SU-DHL-6 (cell line): ENCODE measurements at regions not wholly inside any gene's neighbourhood (a gene's known extent, or its start where the extent isn't known, plus 50 kb on each side); places are given as distances from the start of the nearest gene placed in this dataset.

ENCODE experiments used
- CTCF ChIP-seq: fragments of 200-600 bp; sonication (generic); IDR thresholded peaks from one replicate; pipeline ENCODE4 v1.5.1; 2017; ENCODE audit warnings: antibody characterized with exemption, mild to moderate bottlenecking, low read length, moderate library complexity; ENCODE audit not compliant: insufficient read depth, poor library complexity, severe bottlenecking
- EZH2phosphoT487 ChIP-seq: fragments of 200-600 bp; sonication (generic), shearing (Covaris generic); conservative IDR thresholded peaks from 2 replicates; pipeline ENCODE4 v1.6.1; 2018; ENCODE audit warnings: mild to moderate bottlenecking, antibody characterized with exemption, low read length, moderate library complexity, mixed read lengths

DNA sequence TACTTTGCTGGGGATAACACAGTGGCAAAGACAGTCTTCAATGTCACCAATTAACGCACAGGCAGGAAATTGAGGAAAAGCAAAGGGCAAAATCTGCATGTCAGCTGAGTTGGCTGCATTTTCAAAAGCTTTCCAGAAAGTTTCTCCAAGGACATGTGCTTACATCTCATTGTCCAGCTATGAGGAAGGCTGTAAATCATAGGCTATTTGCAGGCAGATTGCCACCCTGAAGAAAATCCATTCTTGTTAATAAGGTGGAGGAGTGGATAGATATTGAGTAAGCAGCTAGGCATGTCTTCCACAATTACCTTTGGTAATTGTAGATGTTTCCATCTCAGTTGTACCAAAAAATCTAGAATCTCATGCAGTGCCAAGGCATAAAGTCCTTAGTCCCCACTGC, 278.0 kb upstream of the NUDT12 start:
- TF ChIP-seq CTCF (no peak), EZH2phosphoT487 (no peak)
